HG03159 (cell line): ENCODE measurements at regions not wholly inside any gene's neighbourhood (a gene's known extent, or its start where the extent isn't known, plus 50 kb on each side); places are given as distances from the start of the nearest gene placed in this dataset.
"Not testable (repeated sequence)": the region's sequence is repeated elsewhere in the genome, so short reads cannot be mapped to it uniquely, and the experiment has no call there.

Source experiments
- ATAC-seq: cut with Tn5 transposase; IDR thresholded peaks from one replicate; pipeline ENCODE4 v1.9.1; 2021; ENCODE audit warnings: mild to moderate bottlenecking, moderate library complexity; ENCODE audit not compliant: unreplicated experiment

DNA sequence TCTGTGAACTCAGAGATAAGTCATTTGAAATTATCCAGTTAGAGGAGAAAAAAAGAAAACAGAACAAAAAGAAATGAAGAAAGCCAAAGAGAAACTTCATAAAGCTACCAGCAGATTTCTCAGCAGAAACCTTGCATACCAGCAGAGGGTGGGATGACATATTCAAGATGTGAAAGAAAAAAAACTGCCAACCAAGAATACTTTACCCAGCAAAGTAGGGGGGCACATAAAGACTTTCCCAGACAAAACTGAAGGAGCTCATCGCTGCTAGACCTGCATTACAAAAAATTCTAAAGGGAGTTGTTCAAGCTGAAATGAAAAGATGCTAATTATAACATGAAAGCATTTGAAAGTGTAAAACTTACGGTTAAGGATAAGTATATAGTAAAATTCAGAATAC lies 246.3 kb downstream of the FNDC1 start:
- ATAC-seq = no peak

DNA sequence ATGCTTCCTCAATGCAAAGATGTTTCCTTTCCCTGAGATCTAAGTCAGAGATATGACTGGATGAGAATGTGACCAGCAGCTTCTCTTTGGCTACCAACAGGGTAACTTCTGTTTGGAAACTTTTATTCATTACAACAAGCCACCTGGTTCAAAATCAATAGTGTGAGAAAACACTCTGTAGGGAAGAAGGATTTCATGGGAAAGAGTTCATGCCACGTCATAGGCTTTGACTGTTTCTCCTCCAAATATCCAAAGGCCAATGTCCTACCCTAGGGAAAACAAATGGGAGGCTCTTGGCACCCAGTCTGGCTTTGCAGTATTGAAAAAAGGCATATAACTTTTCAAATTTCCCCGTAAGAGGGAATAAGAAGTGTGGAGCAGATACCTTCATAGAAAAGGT lies 245.5 kb downstream of the FNDC1 start:
- no peak for ATAC-seq

DNA sequence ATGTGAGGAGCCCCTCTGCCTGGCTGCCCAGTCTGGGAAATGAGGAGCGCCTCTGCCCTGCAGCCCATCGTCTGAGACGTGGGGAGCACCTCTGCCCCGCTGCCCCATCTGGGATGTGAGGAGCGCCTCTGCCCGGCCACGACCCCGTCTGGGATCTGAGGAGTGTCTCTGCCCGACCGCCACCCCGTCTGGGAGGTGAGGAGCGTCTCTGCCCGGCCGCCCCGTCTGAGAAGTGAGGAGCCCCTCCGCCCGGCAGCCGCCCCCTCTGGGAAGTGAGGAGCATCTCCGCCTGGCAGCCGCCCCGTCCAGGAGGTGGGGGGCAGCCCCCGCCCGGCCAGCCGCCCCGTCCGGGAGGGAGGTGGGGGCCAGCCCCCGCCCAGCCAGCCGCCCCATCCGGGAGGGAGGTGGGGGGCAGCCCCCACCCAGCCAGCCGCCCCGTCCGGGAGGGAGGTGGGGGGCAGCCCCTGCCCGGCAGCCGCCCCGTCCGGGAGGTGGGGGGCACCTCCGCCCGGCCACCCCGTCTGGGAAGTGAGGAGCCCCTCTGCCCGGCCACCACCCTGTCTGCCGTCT lies 238.1 kb downstream of the FNDC1 start:
- ATAC-seq = not testable (repeated sequence)

DNA sequence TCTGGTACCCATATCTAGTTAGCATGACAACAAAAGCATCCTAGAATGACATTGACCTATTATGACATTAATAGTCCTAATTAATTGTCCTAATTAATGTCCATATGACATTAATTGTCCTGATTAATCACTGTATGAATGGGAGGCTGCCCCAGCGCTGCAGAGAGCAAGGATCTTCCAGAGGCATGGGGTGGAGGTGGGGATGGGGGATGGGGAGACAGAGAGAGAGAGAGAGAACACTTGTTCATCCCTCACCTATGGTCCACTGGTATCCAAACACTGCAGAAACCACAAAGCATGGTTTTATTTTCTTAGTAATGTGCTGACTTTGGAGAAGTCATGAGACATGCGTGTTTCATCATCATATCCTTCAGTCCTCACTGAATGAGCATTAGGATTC lies 235.1 kb downstream of the FNDC1 start:
- no peak for ATAC-seq

DNA sequence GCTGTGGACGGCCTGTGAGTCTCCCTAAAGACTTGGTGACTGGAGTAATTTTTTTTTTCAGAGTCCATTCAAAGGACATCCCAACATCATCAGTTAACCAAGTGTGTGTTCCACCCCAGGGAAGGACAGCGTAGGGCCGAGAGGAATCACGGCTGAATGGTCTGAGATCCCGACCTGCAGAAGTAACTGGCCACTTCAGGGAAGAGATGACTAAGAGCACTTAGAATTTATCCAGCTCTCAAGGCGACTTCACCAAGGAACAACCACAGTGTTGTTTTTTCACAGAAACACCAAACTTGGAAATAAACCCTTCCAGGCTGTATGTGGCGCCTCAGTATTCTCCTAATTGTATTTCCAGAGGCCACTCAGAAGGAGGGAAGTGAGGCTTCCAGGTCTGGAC lies 231.6 kb downstream of the FNDC1 start:
- no peak for ATAC-seq

DNA sequence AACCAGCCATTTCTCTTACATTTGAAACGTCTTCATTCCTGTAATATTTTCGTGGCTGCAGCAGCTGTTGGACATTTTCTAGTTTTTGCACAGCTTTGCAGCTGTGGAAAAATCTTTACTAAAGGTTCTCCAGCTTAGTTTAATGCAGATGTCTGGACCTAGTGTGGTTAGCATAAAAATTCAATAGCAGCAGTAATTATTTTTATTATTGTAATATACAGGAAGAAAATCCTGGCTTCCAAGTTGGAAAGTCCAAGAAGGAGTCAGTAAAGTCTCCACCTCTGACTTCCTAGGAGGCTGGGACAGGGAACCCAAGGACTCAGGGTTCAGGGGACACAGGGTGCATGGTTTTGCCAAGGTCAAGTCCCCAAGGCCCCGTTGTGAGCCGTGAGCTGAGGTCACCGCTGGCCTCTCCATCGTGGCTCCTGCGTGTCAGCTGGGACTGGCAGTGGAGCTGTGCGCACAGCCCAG lies 230.6 kb downstream of the FNDC1 start:
- ATAC-seq = no peak

DNA sequence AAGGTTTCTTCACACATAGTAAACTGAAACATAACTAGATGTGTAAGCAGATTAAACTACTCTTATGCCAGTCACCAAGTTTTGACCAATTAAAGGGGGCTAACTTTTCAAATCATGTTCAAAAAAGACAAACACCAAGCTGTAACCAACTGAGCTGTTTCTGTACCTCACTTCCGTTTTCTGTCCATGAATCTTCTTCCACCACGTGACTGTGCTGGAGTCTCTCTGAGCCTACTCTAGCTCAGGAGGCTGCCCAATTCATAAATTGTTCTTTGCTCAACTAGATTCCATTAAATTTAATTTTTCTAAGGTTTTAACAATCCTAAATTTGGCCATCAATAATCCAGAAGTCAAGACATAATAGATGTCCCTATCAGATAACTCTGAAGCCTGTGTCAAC lies 229.4 kb downstream of the FNDC1 start:
- ATAC-seq = no peak

DNA sequence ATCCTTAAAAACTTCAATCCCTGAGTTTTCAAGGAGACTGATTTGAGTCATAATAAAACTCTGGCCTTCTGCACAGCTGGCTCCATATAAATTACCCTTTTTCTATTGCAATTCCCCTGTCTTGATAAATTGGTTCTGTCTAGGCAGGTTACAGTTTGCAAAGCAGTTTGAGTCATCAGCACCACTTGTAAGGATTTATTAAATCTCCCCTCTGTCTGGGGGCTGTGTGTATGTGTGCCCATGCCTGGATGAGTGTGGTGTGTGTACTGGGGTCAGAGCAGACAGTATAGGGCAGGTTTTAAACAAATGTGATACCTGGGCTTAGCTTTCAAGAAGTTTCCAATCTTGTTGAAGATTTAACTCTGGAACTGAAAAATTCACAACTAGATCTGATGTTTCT lies 228.6 kb downstream of the FNDC1 start:
- ATAC-seq = no peak

DNA sequence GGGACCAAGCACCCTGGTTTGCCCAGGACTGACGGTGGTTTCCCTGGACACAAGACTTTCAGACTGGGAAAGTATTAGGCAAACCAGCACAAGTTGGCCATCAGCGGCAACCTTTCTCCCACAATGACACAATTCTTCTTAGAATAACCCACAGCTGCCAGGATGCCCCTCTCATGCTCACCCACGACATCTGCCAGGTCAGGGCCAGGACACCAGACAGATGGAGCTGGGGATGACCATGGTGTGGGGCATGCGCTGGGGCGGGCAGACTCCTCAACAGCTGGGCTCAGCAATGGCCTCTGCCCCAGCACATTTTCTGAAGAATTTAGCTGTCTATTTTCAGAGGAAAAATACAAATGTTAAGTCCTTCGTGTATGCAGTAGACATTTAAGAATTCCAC lies 226.4 kb downstream of the FNDC1 start:
- ATAC-seq = no peak

DNA sequence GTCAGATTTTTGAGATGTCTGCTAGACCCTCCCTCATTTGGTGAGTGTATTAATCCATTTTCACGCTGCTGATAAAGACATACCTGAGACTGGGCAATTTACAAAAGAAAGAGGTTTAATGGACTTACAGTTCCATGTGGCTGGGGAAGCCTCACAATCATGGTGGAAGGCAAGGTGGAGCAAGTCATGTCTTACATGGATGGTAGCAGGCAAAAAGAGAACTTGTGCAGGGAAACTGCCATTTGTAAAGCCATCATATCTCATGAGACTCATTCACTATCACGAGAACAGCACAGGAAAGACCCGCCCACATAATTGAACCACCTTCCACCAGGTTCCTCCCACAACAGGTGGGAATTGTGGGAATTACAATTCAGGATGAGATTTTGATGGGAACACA lies 223.5 kb downstream of the FNDC1 start:
- ATAC-seq = not testable (repeated sequence)

DNA sequence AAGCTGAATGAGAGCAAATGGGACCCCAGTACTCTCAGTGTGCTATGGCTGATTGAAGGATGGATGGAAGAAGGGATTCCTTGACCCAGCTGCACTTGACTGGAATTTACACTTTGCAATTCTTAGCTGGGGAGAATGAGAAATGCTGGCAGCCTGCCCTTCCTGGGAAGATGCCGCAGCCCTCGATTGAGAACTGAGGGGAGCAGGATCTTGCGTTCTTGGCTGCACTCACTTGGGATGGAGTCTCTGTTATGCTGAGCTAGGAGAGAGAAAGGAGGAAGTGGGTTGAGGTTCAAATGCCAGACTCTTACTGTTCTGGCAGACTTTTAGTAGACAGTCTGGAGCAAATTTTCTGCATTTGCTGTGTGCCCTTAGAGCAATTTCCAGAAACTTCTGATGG lies 221.2 kb downstream of the FNDC1 start:
- ATAC-seq = no peak

DNA sequence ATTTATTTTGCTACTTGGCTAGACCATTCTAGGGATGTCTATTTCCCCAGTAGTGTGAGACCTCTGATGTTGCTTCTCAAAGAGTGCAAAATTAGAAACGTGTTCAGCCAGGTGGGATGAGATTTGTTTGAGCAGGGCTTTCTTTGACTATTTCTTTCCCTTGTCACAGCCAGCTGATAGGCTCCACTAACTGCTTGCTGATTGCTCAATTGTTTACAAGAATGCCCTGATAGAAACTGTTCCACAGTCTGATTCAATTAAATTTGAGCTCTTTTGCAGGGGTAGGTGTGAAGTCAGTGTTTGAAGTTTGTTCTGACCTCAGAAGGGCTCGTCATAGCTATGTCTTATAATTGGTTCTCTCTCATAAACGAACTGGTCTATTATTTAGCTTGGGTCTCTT lies 220.5 kb downstream of the FNDC1 start:
- ATAC-seq = no peak

DNA sequence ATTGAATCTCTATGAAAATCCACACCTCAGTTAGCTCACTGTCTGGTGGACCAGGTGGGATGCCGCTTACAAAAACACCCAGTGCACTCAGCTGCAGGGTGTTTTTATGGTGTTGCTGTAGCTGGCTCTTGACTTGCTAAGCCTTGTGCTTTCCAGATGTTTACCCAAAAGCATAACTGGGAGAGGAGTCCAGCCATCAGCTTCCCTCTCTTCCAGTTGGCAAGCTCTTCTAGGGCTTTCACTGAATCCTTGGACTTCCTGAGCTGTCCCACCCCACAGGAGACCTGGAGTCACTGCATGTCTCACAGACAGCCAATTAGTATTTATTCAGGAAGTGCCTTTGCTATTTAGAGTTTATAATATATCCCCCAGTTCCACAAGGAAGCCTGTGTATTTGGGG lies 210.9 kb downstream of the FNDC1 start:
- no peak for ATAC-seq

DNA sequence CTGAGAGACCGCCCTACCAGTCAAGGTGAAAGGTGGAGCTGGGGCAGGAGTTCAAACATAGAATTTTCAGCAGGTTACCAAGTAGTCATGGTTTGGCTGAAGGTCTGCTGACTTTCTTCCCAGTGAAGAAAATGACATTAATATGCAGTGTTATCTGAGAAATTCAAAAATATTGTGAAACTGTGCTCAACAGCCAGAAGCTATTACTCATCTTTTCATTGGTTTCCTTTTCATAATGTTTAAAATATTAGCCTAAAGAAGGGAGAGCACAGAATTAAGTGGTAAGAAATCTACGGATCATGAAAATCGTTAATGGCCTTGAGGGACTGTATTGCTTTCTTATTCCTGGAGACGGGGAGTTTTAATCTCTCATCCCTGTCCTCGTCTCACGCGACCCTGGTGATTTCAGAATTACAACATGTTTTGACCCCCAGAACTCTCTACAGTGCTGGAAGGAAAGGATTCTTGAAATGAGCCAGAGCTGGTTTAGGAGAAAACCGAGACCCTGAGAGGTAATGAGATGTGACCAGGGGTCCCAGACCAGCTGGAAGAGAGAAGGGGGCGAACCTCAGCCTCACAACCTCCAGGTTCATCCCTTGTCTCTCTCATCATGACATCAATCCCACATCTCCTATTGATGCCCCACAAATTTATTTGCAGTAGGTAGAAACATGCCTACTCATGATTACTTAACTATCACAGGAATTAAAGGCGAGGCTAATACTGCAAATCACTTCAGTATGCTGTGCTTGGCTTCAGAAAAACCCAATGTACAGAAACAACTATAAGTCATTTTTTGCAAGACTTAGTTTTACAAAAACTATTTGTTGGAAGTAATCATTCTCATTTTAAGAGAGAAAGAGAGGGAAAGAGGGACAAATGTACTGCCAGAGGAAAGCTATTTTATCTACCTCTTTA lies 209.5 kb downstream of the FNDC1 start:
- no peak for ATAC-seq

DNA sequence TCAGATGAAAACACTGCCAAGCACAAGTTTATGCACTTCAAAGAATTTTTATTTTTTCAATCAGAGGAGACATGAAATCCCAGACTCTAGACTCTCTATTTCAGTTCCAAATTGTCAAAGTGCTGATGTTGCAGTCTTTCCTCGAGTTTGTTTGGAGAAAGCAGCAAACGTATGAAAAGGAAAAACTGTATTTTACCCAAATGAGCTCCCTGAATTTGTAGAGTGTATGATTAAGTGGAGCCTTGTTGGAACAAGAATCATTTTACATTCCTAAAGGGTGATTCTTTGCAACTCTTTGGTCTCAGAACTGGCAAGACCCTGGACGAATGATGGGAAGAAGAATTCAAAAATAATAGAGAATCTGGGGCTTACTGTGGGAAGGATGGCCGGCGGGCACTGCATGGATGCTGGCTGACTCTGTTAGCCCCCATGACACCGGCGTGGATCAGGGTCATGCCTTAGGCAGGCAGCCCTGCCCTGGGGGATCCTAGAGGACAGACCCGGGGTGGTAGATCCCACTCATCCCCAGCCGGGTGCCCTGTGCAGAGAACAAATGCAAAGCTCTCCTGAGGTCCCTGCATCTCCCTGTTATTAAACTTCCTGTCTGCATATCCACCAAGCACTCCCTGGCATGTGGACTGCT lies 207.4 kb downstream of the FNDC1 start:
- ATAC-seq = no peak

DNA sequence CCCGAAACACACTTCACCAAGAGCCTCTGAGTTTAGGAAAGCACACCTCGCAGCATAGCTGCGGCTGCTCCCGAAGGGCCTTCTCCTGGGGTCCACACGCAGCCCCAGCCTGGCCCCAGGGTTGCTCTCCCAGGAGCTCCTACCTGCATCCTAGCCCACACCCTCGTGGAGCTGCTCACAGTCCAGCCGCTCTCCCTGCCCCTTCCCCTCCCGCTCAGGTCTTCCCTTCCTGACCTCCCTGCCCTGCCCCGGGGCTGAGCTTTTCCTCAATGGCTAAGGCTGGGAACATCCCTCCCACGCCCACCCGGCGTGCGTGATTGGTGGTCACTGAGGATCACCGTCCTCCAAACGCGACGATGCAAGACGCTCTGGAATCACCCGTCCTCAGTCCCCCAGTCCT lies 205.8 kb downstream of the FNDC1 start:
- ATAC-seq = no peak

DNA sequence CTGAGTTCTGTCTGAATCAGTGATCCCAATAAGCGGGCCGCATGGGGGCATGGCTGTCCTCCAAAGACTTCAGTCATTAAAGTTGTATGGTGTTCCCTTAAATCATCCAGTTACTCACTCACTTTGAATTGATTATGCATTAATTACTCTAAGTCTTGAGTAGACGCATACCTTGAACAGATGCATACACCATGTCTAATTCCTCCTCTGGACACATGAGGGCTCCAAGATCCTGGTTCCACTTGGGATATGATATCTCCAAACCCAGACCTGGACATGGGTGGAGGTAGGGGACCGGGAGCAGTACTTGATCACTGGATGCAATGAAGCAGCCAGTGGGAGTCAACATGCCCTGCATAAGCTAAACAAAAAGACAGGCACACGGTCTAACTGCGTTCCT lies 204.5 kb downstream of the FNDC1 start:
- no peak for ATAC-seq

DNA sequence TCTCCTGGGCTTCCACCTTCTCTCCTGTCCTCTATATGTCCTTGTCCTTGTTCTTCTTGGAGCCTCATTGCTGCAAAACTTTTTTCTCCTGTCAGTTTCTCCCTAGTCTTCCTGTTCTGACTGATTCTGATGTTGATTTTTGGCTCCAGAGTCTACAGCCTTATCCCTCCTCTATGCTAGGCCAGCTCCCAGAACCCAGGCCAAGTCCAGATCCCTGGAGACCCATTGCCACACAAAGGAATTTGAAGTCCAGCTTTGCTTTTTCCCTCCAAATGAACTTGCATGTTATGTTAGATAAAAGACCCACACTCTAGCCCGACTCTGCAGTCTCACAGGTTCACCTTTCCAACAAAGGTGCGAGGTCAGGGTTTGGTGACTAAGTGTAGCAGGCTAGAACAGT lies 203.1 kb downstream of the FNDC1 start:
- ATAC-seq = no peak

DNA sequence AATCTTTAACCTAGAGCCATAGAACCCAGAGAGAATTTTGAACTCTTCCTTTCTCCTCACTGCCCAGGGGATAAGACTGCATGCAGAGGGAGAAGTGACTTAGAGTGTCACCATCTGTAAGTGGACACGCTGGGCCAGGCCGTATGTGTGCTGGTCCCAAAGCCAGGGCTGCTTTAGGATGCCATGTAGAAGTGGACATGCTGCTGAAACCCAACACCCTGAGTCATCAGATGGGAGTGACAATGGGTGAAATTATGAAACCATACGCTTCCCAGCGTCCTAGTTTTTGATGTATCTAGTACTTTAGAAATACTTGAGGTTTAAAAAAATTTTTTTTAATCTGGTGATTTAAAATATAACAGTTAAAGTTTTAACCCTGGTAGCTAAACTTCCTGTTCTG lies 191.1 kb downstream of the FNDC1 start:
- ATAC-seq = no peak

DNA sequence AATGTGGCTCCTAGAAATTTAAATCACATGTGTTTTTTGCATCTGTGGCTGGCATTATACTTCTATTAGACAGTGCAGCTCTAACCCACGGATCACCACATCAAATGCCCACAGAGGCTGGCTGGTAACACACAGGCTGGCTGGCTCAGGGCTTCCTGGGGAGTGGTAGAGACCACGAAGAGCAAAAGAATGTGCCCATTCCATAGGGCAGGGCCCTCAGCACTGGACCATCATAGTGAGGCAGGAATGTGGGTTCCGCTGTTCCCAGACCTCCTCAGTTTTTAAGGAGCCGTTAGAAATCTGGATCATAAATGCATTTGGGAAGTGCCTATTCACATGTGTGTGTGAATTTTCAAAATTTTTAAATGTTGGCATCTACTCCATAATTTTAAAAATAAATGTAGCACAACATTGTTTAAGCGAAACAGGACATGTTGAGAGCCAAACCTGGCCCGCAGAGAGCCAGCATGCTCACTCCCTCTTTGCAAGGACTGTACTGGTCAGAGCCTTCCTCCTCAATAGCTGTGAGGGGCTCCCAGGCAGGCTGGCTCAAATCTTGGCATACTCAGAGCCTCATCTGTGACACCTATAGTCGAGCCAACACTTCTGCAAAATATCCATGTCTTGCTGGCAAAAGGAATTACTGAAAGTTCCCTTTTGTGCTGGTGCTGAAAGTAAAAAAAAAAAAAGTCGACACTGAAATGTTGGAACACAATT lies 190.5 kb downstream of the FNDC1 start:
- no peak for ATAC-seq

DNA sequence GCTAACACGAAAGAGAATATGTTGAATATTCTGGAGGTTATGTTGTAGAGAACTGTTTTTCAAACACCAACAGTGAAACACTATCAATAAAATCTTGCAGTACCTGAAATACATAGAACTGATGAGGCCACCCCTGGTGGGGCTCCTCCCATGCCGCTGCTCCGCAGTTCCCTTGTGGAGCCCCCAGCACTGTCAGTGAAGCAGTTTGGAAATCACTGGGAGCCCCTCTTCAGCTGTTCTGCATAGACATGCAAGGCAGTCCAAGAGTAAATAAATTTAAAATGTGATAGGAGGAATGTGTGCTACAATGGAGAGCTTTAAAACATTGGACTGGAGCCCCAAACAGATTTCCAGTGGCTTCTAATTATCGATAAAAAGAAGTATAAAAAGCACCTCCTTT lies 189.4 kb downstream of the FNDC1 start:
- no peak for ATAC-seq
